Activated naive CD4-positive, alpha-beta T cell treated with anti-CD3 and anti-CD28 coated beads, Interleukin-2, amount 50 U/mL, for 24 hours (primary cell): ENCODE measurements at regions not wholly inside any gene's neighbourhood (a gene's known extent, or its start where the extent isn't known, plus 50 kb on each side); places are given as distances from the start of the nearest gene placed in this dataset.
A peak's percentile ranks its signal among the peaks of the same experiment; 100 is the strongest.
"Not testable (repeated sequence)": the region's sequence is repeated elsewhere in the genome, so short reads cannot be mapped to it uniquely, and the experiment has no call there.

Experiments used
- H3K27ac Mint-ChIP-seq: one replicate; pipeline ENCODE4 v1.8.0; 2021; ENCODE audit warnings: mild to moderate bottlenecking, mixed read lengths
- H3K27me3 Mint-ChIP-seq: one replicate; pipeline ENCODE4 v1.8.0; 2021; ENCODE audit warnings: mixed read lengths
- H3K36me3 Mint-ChIP-seq: one replicate; pipeline ENCODE4 v1.8.0; 2021; ENCODE audit warnings: mixed read lengths
- H3K4me1 Mint-ChIP-seq: one replicate; pipeline ENCODE4 v1.8.0; 2021; ENCODE audit warnings: mixed read lengths
- H3K4me3 Mint-ChIP-seq: one replicate; pipeline ENCODE4 v1.8.0; 2021; ENCODE audit warnings: mild to moderate bottlenecking, mixed read lengths
- H3K9me3 Mint-ChIP-seq: one replicate; pipeline ENCODE4 v1.8.0; 2021; ENCODE audit warnings: mixed read lengths

GRCh38 chrX:39679497-39680157, 418.1 kb downstream of the BCOR start:
- Mint-ChIP-seq H3K27ac (no peak overlapping the region), H3K36me3 (no peaks in the 10 kb centered on the region), H3K27me3 (no peaks in the 10 kb centered on the region), H3K4me1 (no peaks in the 10 kb centered on the region), H3K9me3 (no peaks in the 10 kb centered on the region), H3K4me3 (no peak overlapping the region)

- H3K9me3 Mint-ChIP-seq = no peaks in the 10 kb centered on the region
- H3K4me1 Mint-ChIP-seq = no peaks in the 10 kb centered on the region
- no peaks in the 10 kb centered on the region for H3K36me3 Mint-ChIP-seq
- H3K27ac Mint-ChIP-seq = no peak overlapping the region
- peaks cover 6% of the 10 kb centered on the region for H3K27me3 Mint-ChIP-seq
- H3K4me3 Mint-ChIP-seq = no peak overlapping the region
Observed at GRCh38 chrX:39681885-39682284, 415.9 kb downstream of the BCOR start.

- no peaks in the 10 kb centered on the region for H3K4me1 Mint-ChIP-seq
- H3K27me3 Mint-ChIP-seq = peaks cover 6% of the 10 kb centered on the region
- no peaks in the 10 kb centered on the region for H3K36me3 Mint-ChIP-seq
- no peak overlapping the region for H3K27ac Mint-ChIP-seq
- no peaks in the 10 kb centered on the region for H3K9me3 Mint-ChIP-seq
- H3K4me3 Mint-ChIP-seq = no peak overlapping the region
Observed at GRCh38 chrX:39682778-39683177, 415.0 kb downstream of the BCOR start.

GRCh38 chrX:39688219-39688575, 409.6 kb downstream of the BCOR start:
- Mint-ChIP-seq H3K4me1 (no peaks in the 10 kb centered on the region), H3K9me3 (no peaks in the 10 kb centered on the region), H3K4me3 (peak overlapping the region; percentile 30), H3K36me3 (no peaks in the 10 kb centered on the region), H3K27me3 (peaks cover 9% of the 10 kb centered on the region), H3K27ac (no peak overlapping the region)

- H3K27me3 Mint-ChIP-seq = peaks cover 9% of the 10 kb centered on the region
- H3K36me3 Mint-ChIP-seq = no peaks in the 10 kb centered on the region
- H3K4me3 Mint-ChIP-seq = no peak overlapping the region
- H3K9me3 Mint-ChIP-seq = no peaks in the 10 kb centered on the region
- H3K4me1 Mint-ChIP-seq = no peaks in the 10 kb centered on the region
- no peak overlapping the region for H3K27ac Mint-ChIP-seq
Observed at GRCh38 chrX:39688576-39689375, 409.0 kb downstream of the BCOR start.

GRCh38 chrX:39689376-39690104, 408.2 kb downstream of the BCOR start:
- Mint-ChIP-seq H3K4me3 (peak overlapping the region; percentile 65), H3K27ac (peak overlapping the region; percentile 17), H3K27me3 (peaks cover 9% of the 10 kb centered on the region), H3K4me1 (no peaks in the 10 kb centered on the region), H3K9me3 (no peaks in the 10 kb centered on the region), H3K36me3 (no peaks in the 10 kb centered on the region)

GRCh38 chrX:39690541-39691415, 407.0 kb downstream of the BCOR start:
- H3K4me1 Mint-ChIP-seq = no peaks in the 10 kb centered on the region
- no peaks in the 10 kb centered on the region for H3K9me3 Mint-ChIP-seq
- H3K36me3 Mint-ChIP-seq = no peaks in the 10 kb centered on the region
- H3K27me3 Mint-ChIP-seq = peaks cover 6% of the 10 kb centered on the region
- no peak overlapping the region for H3K27ac Mint-ChIP-seq
- H3K4me3 Mint-ChIP-seq = peak overlapping the region; percentile 19

GRCh38 chrX:39691724-39692123, 406.0 kb downstream of the BCOR start:
- Mint-ChIP-seq H3K27ac (no peak overlapping the region), H3K27me3 (peaks cover 4% of the 10 kb centered on the region), H3K4me3 (no peak overlapping the region), H3K9me3 (no peaks in the 10 kb centered on the region), H3K4me1 (no peaks in the 10 kb centered on the region), H3K36me3 (no peaks in the 10 kb centered on the region)

GRCh38 chrX:39692796-39693195, 405.0 kb downstream of the BCOR start:
- H3K4me1 Mint-ChIP-seq = no peaks in the 10 kb centered on the region
- no peaks in the 10 kb centered on the region for H3K9me3 Mint-ChIP-seq
- no peak overlapping the region for H3K27ac Mint-ChIP-seq
- no peak overlapping the region for H3K4me3 Mint-ChIP-seq
- peaks cover 3% of the 10 kb centered on the region for H3K27me3 Mint-ChIP-seq
- no peaks in the 10 kb centered on the region for H3K36me3 Mint-ChIP-seq

GRCh38 chrX:39693298-39693697, 404.5 kb downstream of the BCOR start:
- H3K36me3 Mint-ChIP-seq = no peaks in the 10 kb centered on the region
- H3K27me3 Mint-ChIP-seq = peaks cover 3% of the 10 kb centered on the region
- H3K27ac Mint-ChIP-seq = no peak overlapping the region
- H3K4me3 Mint-ChIP-seq = no peak overlapping the region
- H3K9me3 Mint-ChIP-seq = no peaks in the 10 kb centered on the region
- no peaks in the 10 kb centered on the region for H3K4me1 Mint-ChIP-seq

- not testable (repeated sequence) for H3K27me3 Mint-ChIP-seq, H3K36me3 Mint-ChIP-seq, H3K4me3 Mint-ChIP-seq, H3K4me1 Mint-ChIP-seq, H3K27ac Mint-ChIP-seq, H3K9me3 Mint-ChIP-seq
Observed at GRCh38 chrX:39702636-39703035, 395.1 kb downstream of the BCOR start.

GRCh38 chrX:39703307-39703706, 394.5 kb downstream of the BCOR start:
- H3K4me1 Mint-ChIP-seq = no peaks in the 10 kb centered on the region
- H3K4me3 Mint-ChIP-seq = no peak overlapping the region
- H3K27ac Mint-ChIP-seq = no peak overlapping the region
- no peaks in the 10 kb centered on the region for H3K9me3 Mint-ChIP-seq
- H3K36me3 Mint-ChIP-seq = no peaks in the 10 kb centered on the region
- no peaks in the 10 kb centered on the region for H3K27me3 Mint-ChIP-seq

- H3K4me3 Mint-ChIP-seq = no peak overlapping the region
Observed at GRCh38 chrX:39704590-39704989, 393.2 kb downstream of the BCOR start.

GRCh38 chrX:39705290-39705689, 392.5 kb downstream of the BCOR start:
- no peak overlapping the region for H3K27ac Mint-ChIP-seq
- no peaks in the 10 kb centered on the region for H3K36me3 Mint-ChIP-seq
- no peak overlapping the region for H3K4me3 Mint-ChIP-seq
- H3K27me3 Mint-ChIP-seq = no peaks in the 10 kb centered on the region
- H3K4me1 Mint-ChIP-seq = no peaks in the 10 kb centered on the region
- H3K9me3 Mint-ChIP-seq = no peaks in the 10 kb centered on the region

More at GRCh38 chrX:39704590-39704989, 393.2 kb downstream of the BCOR start:
- Mint-ChIP-seq H3K27ac (no peak overlapping the region), H3K9me3 (no peaks in the 10 kb centered on the region), H3K4me1 (no peaks in the 10 kb centered on the region), H3K27me3 (no peaks in the 10 kb centered on the region), H3K36me3 (no peaks in the 10 kb centered on the region)

GRCh38 chrX:39709364-39709763, 388.4 kb downstream of the BCOR start:
- Mint-ChIP-seq H3K27me3 (no peaks in the 10 kb centered on the region), H3K36me3 (no peaks in the 10 kb centered on the region), H3K4me1 (no peaks in the 10 kb centered on the region), H3K4me3 (no peak overlapping the region), H3K9me3 (no peaks in the 10 kb centered on the region), H3K27ac (no peak overlapping the region)
